GM06990 (cell line): ENCODE measurements at regions not wholly inside any gene's neighbourhood (a gene's known extent, or its start where the extent isn't known, plus 50 kb on each side); places are given as distances from the start of the nearest gene placed in this dataset.

Experiments used
- DNase-seq: peaks from one replicate; pipeline ENCODE4 v3.0.0-alpha.2; 2011; ENCODE audit not compliant: insufficient read length; ENCODE audit errors: extremely low read depth
- H3K27me3 ChIP-seq: replicated peaks from 2 replicates; pipeline ENCODE4 v1.6.0; 2011; ENCODE audit warnings: low read length; ENCODE audit not compliant: control insufficient read depth, insufficient read depth
- H3K36me3 ChIP-seq: 2 replicates; pipeline ENCODE4 v1.5.1; 2011; ENCODE audit warnings: low read length; ENCODE audit not compliant: control insufficient read depth, insufficient read depth
- H3K4me3 ChIP-seq: replicated peaks from 2 replicates; pipeline ENCODE4 v1.5.1; 2011; ENCODE audit warnings: low read depth, mild to moderate bottlenecking, control low read depth, low read length
- CTCF ChIP-seq: IDR thresholded peaks from 2 replicates; pipeline ENCODE4 v1.5.1; 2011; ENCODE audit warnings: low read length, control low read depth, mild to moderate bottlenecking, inconsistent platforms; ENCODE audit not compliant: insufficient read depth, poor library complexity, severe bottlenecking

- Histone ChIP-seq H3K36me3 (no peaks in the 10 kb centered on the region), H3K27me3 (peaks cover 2% of the 10 kb centered on the region; the same call in 1 of the 2 replicates), H3K4me3 (no peak overlapping the region)
- DNase-seq: no peak
- TF ChIP-seq CTCF: no peak
These were observed 166.9 kb upstream of the TPM1 start for GRCh38 chr15:62875626-62876021.

- no peak for TF ChIP-seq CTCF
- peaks cover 2% of the 10 kb centered on the region; the same call in 1 of the 2 replicates for H3K27me3 ChIP-seq
- no peaks in the 10 kb centered on the region for H3K36me3 ChIP-seq
- H3K4me3 ChIP-seq: no peak overlapping the region
- DNase-seq: no peak
These were observed 165.2 kb upstream of the TPM1 start for GRCh38 chr15:62877276-62877857.

- Histone ChIP-seq H3K36me3 (no peaks in the 10 kb centered on the region), H3K27me3 (peaks cover 2% of the 10 kb centered on the region; the same call in 1 of the 2 replicates), H3K4me3 (no peak overlapping the region)
- TF ChIP-seq CTCF: no peak
- DNase-seq: no peak
These were observed 164.5 kb upstream of the TPM1 start for GRCh38 chr15:62878070-62878469.

- H3K4me3 ChIP-seq: no peak overlapping the region
- TF ChIP-seq CTCF: no peak
These were observed 162.8 kb upstream of the TPM1 start for GRCh38 chr15:62879770-62880169.

GRCh38 chr15:62880278-62880677 is 162.3 kb upstream of the TPM1 start:
- DNase-seq: no peak
- TF ChIP-seq CTCF: no peak

More at GRCh38 chr15:62879770-62880169, 162.8 kb upstream of the TPM1 start:
- H3K36me3 ChIP-seq: no peaks in the 10 kb centered on the region
- H3K27me3 ChIP-seq: peaks cover 2% of the 10 kb centered on the region; the same call in 1 of the 2 replicates
- no peak for DNase-seq

GRCh38 chr15:62881056-62881455 is 161.5 kb upstream of the TPM1 start:
- no peak for TF ChIP-seq CTCF
- DNase-seq: no peak
- Histone ChIP-seq H3K27me3 (0 out of 2 replicates have a peak, but pooled peaks cover 2% of the 10 kb centered on the region), H3K4me3 (no peak overlapping the region), H3K36me3 (no peaks in the 10 kb centered on the region)

More at GRCh38 chr15:62880278-62880677, 162.3 kb upstream of the TPM1 start:
- Histone ChIP-seq H3K4me3 (no peak overlapping the region), H3K36me3 (no peaks in the 10 kb centered on the region), H3K27me3 (peaks cover 2% of the 10 kb centered on the region; the same call in 1 of the 2 replicates)
